ENCODE measurements at regions not wholly inside any gene's neighbourhood (a gene's known extent, or its start where the extent isn't known, plus 50 kb on each side); places are given as distances from the start of the nearest gene placed in this dataset.

DNA sequence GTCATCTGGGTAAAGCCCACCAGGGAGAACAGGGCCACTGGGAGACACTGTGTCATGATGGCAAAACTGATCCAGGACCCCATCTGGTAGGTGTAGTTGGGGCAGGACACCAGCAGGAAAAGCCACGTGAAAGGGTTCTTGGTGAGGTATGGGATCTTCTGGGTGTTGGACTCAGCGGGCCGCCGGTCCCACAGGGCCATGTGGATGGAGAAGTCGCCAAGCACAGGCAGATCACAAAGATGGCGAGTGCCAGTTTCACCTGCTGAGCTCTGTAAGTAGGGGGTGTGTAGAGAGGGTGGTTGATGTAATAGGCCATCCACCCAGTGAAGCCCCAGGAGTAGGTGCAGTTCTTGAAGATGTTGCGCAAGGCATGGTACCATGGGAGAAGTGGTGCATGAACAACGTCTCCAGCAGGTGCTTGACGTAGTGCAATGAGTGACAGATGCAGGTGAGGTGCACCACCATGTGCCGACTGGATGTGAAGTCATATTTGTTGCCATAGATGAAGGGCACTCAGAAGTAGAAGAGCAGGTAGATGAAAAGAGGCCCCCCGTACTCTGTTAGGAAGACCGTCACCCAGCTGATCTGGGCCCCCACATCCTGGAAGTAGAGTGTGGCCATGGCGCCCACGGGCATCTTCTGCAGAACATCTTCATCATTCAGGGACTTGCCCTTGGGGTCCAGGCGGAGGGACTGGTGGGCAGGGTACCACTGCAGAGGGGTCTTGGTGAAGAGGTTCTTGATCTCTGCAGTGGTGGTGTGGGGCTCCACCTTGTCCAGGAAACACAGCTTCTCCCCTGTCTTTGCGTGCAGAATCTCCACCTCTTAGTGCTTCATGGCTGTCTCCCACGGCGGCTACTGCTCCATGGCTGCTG, 249.3 kb downstream of the ANKRD50 start:
- no peaks in the 10 kb centered on the region for H4K20me1 ChIP-seq (ENCODE audit: insufficient read depth)
- H3K27ac ChIP-seq, result no peak overlapping the region
- no peaks in the 10 kb centered on the region for H3K4me1 ChIP-seq (ENCODE audit: low read depth, poor library complexity, severe bottlenecking)
- no peak overlapping the region for H3K9ac ChIP-seq
- no peaks in the 10 kb centered on the region for H3K36me3 ChIP-seq (ENCODE audit: insufficient read depth)
- TF ChIP-seq, protein P1, sequence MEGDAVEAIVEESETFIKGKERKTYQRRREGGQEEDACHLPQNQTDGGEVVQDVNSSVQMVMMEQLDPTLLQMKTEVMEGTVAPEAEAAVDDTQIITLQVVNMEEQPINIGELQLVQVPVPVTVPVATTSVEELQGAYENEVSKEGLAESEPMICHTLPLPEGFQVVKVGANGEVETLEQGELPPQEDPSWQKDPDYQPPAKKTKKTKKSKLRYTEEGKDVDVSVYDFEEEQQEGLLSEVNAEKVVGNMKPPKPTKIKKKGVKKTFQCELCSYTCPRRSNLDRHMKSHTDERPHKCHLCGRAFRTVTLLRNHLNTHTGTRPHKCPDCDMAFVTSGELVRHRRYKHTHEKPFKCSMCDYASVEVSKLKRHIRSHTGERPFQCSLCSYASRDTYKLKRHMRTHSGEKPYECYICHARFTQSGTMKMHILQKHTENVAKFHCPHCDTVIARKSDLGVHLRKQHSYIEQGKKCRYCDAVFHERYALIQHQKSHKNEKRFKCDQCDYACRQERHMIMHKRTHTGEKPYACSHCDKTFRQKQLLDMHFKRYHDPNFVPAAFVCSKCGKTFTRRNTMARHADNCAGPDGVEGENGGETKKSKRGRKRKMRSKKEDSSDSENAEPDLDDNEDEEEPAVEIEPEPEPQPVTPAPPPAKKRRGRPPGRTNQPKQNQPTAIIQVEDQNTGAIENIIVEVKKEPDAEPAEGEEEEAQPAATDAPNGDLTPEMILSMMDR (conservative IDR thresholded peaks at IDR 0.05; ENCODE audit: low read depth, low read length), result no peak
- H3K79me2 ChIP-seq (ENCODE audit: insufficient read depth, low read depth), result no peaks in the 10 kb centered on the region
- no peak overlapping the region for H3K4me2 ChIP-seq
- H2AFZ ChIP-seq (ENCODE audit: low read depth), result no peak overlapping the region
- H3K4me3 ChIP-seq (IDR thresholded peaks at IDR 0.05; ENCODE audit: insufficient read depth, low read depth, low read length), result no peak overlapping the region
- no peaks in the 10 kb centered on the region for H3K27me3 ChIP-seq (ENCODE audit: insufficient read depth, low read depth)

DNA sequence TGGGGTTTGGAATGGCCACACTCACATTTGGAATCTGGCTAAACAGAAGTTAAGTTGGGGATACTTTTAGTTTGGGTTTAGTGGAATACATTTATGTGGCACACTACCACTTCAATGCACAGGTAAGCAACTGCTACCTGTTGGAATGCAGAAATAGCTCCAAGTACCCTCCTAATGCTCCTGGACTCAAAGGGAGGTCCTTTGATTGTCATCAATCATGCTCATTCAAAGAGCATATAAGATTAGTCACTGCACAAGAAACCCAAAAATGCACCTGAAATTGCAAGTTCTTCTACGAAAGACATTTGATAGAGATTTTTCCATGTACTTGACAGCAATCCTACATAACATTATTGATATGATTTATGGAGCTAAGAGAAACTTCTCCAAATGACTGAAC, 247.7 kb downstream of the ANKRD50 start:
- Histone ChIP-seq H3K4me3 (IDR thresholded peaks at IDR 0.05; ENCODE audit: insufficient read depth, low read depth, low read length) (no peak overlapping the region), H3K4me2 (no peak overlapping the region), H3K27me3 (ENCODE audit: insufficient read depth, low read depth) (no peaks in the 10 kb centered on the region), H4K20me1 (ENCODE audit: insufficient read depth) (no peaks in the 10 kb centered on the region), H3K4me1 (ENCODE audit: low read depth, poor library complexity, severe bottlenecking) (no peaks in the 10 kb centered on the region), H3K36me3 (ENCODE audit: insufficient read depth) (no peaks in the 10 kb centered on the region), H3K9ac (no peak overlapping the region), H3K27ac (no peak overlapping the region), H3K79me2 (ENCODE audit: insufficient read depth, low read depth) (no peaks in the 10 kb centered on the region), H2AFZ (ENCODE audit: low read depth) (no peak overlapping the region)
- TF ChIP-seq, protein P1 (conservative IDR thresholded peaks at IDR 0.05; ENCODE audit: low read depth, low read length), result no peak

DNA sequence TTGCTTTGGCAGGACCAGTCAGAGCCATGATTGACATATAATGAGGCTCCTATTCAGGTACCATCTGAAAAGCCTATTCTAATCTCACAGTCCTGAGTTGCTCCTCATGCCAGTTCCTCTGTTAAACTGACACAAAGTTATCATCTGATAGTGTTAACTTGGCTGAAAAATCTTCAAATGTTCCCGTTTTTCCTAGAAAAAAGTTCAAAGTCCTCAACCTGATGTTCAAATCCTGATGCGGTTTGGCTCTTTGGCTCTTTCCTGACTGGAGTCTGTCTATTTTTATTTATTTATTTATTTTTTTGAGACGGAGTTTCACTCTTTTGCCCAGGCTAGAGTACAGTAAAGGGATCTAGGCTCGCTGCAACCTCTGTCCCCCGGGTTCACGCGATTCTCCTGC, 244.2 kb downstream of the ANKRD50 start:
- Histone ChIP-seq H2AFZ (ENCODE audit: low read depth) (no peak overlapping the region), H3K9ac (no peak overlapping the region), H3K4me2 (no peak overlapping the region), H4K20me1 (ENCODE audit: insufficient read depth) (no peaks in the 10 kb centered on the region), H3K4me1 (ENCODE audit: low read depth, poor library complexity, severe bottlenecking) (no peaks in the 10 kb centered on the region), H3K4me3 (IDR thresholded peaks at IDR 0.05; ENCODE audit: insufficient read depth, low read depth, low read length) (no peak overlapping the region), H3K27ac (no peak overlapping the region), H3K36me3 (ENCODE audit: insufficient read depth) (no peaks in the 10 kb centered on the region), H3K79me2 (ENCODE audit: insufficient read depth, low read depth) (no peaks in the 10 kb centered on the region), H3K27me3 (ENCODE audit: insufficient read depth, low read depth) (no peaks in the 10 kb centered on the region)
- TF ChIP-seq, protein P1 (conservative IDR thresholded peaks at IDR 0.05; ENCODE audit: low read depth, low read length), result no peak

DNA sequence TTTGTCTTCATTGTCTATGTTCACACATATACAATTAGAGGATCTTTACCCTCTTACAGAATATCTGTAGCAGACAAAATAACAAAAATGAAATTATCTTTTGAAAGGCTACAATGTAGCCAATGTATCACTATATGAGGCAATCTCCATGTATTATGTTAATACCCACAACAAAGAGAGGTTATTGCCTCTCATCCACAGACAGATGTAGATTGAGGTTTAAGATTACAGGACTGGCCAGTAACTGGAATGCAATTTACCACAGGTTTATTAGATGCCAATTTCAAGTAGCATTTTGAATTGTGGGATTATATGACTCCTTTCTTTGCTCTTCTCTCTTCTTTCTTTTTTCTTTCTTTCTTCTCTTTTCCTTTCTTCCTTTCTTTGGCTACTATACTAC, 242.6 kb downstream of the ANKRD50 start:
- no peak overlapping the region for H3K9ac ChIP-seq
- H3K4me1 ChIP-seq (ENCODE audit: low read depth, poor library complexity, severe bottlenecking), result no peaks in the 10 kb centered on the region
- H2AFZ ChIP-seq (ENCODE audit: low read depth), result no peak overlapping the region
- H3K36me3 ChIP-seq (ENCODE audit: insufficient read depth), result no peaks in the 10 kb centered on the region
- H4K20me1 ChIP-seq (ENCODE audit: insufficient read depth), result no peaks in the 10 kb centered on the region
- no peak overlapping the region for H3K4me2 ChIP-seq
- H3K4me3 ChIP-seq (IDR thresholded peaks at IDR 0.05; ENCODE audit: insufficient read depth, low read depth, low read length), result no peak overlapping the region
- TF ChIP-seq, protein P1 (conservative IDR thresholded peaks at IDR 0.05; ENCODE audit: low read depth, low read length), result no peak
- H3K79me2 ChIP-seq (ENCODE audit: insufficient read depth, low read depth), result no peaks in the 10 kb centered on the region
- H3K27ac ChIP-seq, result no peak overlapping the region
- H3K27me3 ChIP-seq (ENCODE audit: insufficient read depth, low read depth), result no peaks in the 10 kb centered on the region

Measured in KMS-11 (cell line).